Psoas muscle (tissue), 7 donors: ENCODE measurements at regions not wholly inside any gene's neighbourhood (a gene's known extent, or its start where the extent isn't known, plus 50 kb on each side); places are given as distances from the start of the nearest gene placed in this dataset.
"Not testable (repeated sequence)": the region's sequence is repeated elsewhere in the genome, so short reads cannot be mapped to it uniquely, and the experiment has no call there.

Experiments
- ATAC-seq, 4 donors: fragments of 200-7000 bp; cut with Tn5 transposase; one replicate each; pipeline ENCODE4 v1.9.1; 2020; ENCODE audit warnings: moderate library complexity in 3 of 4, mild to moderate bottlenecking in 2 of 4
- DNase-seq, 2 donors: peaks; one replicate each; pipeline ENCODE4 v3.0.0-alpha.2; 2020
- H3K27ac ChIP-seq: fragments of 200-600 bp; one replicate; pipeline ENCODE4 v1.8.0; 2022
- H3K27me3 ChIP-seq, 3 donors: fragments of 200-600 bp in 1 of 3; one replicate each; pipeline versions ENCODE4 v1.6.1 to v1.8.0; 2013 to 2022; ENCODE audit warnings: low read length in 2 of 3, mild to moderate bottlenecking in 2 of 3, moderate library complexity in 1 of 3; ENCODE audit not compliant: insufficient read depth in 3 of 3
- H3K36me3 ChIP-seq, 2 donors: fragments of 200-600 bp in 1 of 2; one replicate each; pipeline versions ENCODE4 v1.6.1 to v1.8.0; 2013 to 2022; ENCODE audit warnings: low read depth in 1 of 2, mild to moderate bottlenecking in 1 of 2, moderate library complexity in 1 of 2; ENCODE audit not compliant: insufficient read depth in 1 of 2
- H3K4me1 ChIP-seq: fragments of 200-600 bp; one replicate; pipeline ENCODE4 v1.8.0; 2022
- H3K4me3 ChIP-seq: fragments of 200-600 bp; one replicate; pipeline ENCODE4 v1.8.0; 2022; ENCODE audit warnings: mild to moderate bottlenecking
- H3K9me3 ChIP-seq: fragments of 200-600 bp; one replicate; pipeline ENCODE4 v1.8.0; 2022
- whole genome bisulfite sequencing, 3 donors: extraction: QIAGEN DNeasy Blood & Tissue Kit; methylation state at CpG; one replicate each; pipeline versions ENCODE4 v1.1.6 to v1.1.7; 2013; 5-methylcytosine and 5-hydroxymethylcytosine counted together
- intact Hi-C, 2 donors: fragments of 100-400 bp; cut with DNase I; formaldehyde crosslinking; loops; one replicate each; pipeline versions ENCODE4 v1.11.0 to v1.14.2; 2022
- TF ChIP-seq, protein P1 (sequence below): fragments of 200-600 bp; IDR thresholded peaks from one replicate; pipeline ENCODE4 v1.8.0; 2022; ENCODE audit warnings: antibody characterized with exemption
- donor health status: healthy with polysubstance abuse.
- donor health status: DM: no; HTN: no; CAD: no; lungs with moderate emphysema.
- donor health status: Bipolar disorder and iron deficiency.
- donor health status: healthy.
- donor health status: DM: yes; HTN: yes; CAD: no.
- donor health status: DM: no; HTN: no; CAD: no.
- donor health status: DM: yes; HTN: yes; CAD: no.

DNA sequence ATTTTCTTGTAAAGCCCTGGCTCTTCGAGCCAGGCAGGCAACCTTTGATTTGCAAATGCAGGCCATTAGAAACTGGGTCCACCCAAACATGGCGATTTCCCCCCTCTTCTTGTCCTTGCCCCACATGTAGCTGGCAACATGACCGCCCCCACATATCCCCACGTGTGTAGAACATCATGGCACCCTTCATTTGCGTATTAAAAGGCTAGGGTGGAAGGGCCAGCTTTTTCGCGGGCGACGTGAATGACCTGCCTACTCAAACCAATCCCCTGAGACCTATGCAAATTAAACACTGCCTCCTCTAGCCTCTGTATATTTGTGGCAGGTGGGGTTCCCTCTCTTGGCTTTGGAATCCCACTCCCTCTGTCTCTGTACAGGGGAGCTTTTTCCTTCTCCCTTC lies 107.0 kb upstream of the CLINT1 start:
- Histone ChIP-seq H3K27me3 (no peaks in the 10 kb centered on the region), H3K27ac (no peak overlapping the region), H3K4me1 (no peaks in the 10 kb centered on the region), H3K36me3 (no peaks in the 10 kb centered on the region), H3K9me3 (no peaks in the 10 kb centered on the region), H3K4me3 (no peak overlapping the region)
- DNase-seq (no peak), ATAC-seq (no peak)
- TF ChIP-seq, protein P1, sequence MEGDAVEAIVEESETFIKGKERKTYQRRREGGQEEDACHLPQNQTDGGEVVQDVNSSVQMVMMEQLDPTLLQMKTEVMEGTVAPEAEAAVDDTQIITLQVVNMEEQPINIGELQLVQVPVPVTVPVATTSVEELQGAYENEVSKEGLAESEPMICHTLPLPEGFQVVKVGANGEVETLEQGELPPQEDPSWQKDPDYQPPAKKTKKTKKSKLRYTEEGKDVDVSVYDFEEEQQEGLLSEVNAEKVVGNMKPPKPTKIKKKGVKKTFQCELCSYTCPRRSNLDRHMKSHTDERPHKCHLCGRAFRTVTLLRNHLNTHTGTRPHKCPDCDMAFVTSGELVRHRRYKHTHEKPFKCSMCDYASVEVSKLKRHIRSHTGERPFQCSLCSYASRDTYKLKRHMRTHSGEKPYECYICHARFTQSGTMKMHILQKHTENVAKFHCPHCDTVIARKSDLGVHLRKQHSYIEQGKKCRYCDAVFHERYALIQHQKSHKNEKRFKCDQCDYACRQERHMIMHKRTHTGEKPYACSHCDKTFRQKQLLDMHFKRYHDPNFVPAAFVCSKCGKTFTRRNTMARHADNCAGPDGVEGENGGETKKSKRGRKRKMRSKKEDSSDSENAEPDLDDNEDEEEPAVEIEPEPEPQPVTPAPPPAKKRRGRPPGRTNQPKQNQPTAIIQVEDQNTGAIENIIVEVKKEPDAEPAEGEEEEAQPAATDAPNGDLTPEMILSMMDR, result no peak
- 73 to 75% (median 74%) methylated on average over 9 of the region's 9 CpGs for WGBS, 3 donors
- intact Hi-C loops, result no loop called here

DNA sequence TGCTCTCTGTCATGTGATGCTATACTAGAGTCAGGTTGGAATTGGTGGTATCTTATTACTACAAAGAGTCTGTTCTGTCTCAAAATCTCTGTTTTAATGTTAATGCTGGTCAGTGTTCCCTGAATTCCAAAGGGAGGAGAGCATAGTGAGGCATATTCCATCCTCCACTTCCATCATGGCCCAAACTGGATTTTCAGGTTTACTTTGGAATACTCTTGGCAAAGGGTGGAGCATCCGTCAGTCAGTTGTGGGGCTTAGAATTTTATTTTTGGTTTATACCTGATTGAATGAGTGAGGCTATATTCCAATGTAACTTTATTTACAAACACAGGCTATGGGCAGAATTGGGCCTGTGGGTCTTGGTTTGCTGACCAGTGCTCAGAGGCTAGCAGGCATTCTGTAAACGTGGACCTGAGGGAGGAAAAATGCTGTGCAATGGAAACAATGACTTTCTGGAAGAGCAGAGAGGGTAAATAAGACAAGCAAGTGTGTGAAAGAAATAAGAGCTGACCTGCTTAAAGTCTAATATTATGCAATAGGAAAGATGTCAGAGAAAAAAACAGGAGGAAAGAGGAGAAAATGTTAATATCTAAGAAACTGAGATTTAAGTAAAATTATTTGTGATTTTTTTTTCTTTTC lies 106.2 kb upstream of the CLINT1 start:
- Histone ChIP-seq H3K4me1 (no peaks in the 10 kb centered on the region), H3K27me3 (no peaks in the 10 kb centered on the region), H3K4me3 (no peak overlapping the region), H3K27ac (no peak overlapping the region), H3K9me3 (no peaks in the 10 kb centered on the region), H3K36me3 (no peaks in the 10 kb centered on the region)
- TF ChIP-seq, protein P1, result no peak
- intact Hi-C loops, result no loop called here
- DNase-seq, result no peak
- ATAC-seq, result no peak
- WGBS, 3 donors, result 57 to 64% (median 63%) methylated on average over 2 of the region's 2 CpGs

DNA sequence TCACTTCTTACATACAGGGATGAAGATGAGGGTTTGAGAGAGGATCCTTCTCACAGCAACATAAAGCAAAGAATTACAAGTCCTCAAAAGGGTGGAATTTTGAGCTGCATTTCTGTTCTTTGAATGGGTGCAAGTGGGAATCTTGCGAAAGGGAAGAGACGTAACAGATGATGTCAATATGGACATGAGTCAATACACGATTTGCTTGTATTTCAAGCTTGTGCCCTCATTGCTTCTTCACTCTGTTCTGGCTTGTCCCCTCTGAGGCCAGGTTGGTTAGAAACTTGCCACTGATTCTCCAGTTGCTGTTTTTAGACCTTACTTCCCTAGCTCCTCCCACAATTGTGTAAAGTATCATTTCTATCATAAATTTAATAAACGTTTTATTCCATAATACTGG lies 104.8 kb upstream of the CLINT1 start:
- H3K9me3 ChIP-seq, result no peaks in the 10 kb centered on the region
- DNase-seq (no peak), ATAC-seq (no peak)
- H3K27me3 ChIP-seq, result no peaks in the 10 kb centered on the region
- no peaks in the 10 kb centered on the region for H3K4me1 ChIP-seq
- intact Hi-C loops, result no loop called here
- TF ChIP-seq, protein P1, result no peak
- WGBS, 3 donors, result 63 to 83% (median 80%) methylated on average over 4 of the region's 4 CpGs
- H3K27ac ChIP-seq, result no peak overlapping the region
- H3K4me3 ChIP-seq, result no peak overlapping the region
- H3K36me3 ChIP-seq, result no peaks in the 10 kb centered on the region

- ATAC-seq, result no peak
- intact Hi-C loops, result no loop called here
- Histone ChIP-seq H3K36me3 (no peaks in the 10 kb centered on the region), H3K4me1 (no peaks in the 10 kb centered on the region), H3K27me3 (no peaks in the 10 kb centered on the region), H3K4me3 (no peak overlapping the region), H3K9me3 (no peaks in the 10 kb centered on the region), H3K27ac (no peak overlapping the region)
- no peak for DNase-seq
- TF ChIP-seq, protein P1, result no peak
- WGBS, 3 donors, result 95 to 97% (median 96%) methylated on average over 2 of the region's 2 CpGs
Observed at GRCh38 chr5:157963244-157963643, 104.3 kb upstream of the CLINT1 start.

DNA sequence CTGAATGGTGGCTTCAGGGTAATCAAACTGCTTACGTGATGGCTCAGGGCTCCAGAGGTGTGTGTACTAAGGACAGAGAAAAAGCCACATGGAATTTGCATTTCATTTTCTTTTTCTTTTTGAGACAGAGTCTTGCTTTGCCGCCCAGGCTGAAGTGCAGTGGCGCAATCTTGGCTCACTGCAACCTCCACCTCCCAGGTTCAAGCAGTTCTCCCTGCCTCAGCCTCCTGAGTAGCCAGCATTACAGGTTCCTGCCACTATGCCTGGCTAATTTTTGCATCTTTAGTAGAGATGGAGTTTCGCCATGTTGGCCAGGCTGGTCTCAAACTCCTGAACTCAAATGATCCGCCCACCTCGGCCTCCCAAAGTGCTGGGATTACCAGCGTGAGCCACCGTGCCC lies 103.7 kb upstream of the CLINT1 start:
- 83 to 88% (median 87%) methylated on average over 8 of the region's 8 CpGs for WGBS, 3 donors
- DNase-seq, H3K36me3 ChIP-seq, H3K27me3 ChIP-seq, H3K4me1 ChIP-seq, H3K27ac ChIP-seq, ATAC-seq, H3K4me3 ChIP-seq, intact Hi-C loops, H3K9me3 ChIP-seq: not testable (repeated sequence)
